DND-41 (cell line): ENCODE measurements at regions not wholly inside any gene's neighbourhood (a gene's known extent, or its start where the extent isn't known, plus 50 kb on each side); places are given as distances from the start of the nearest gene placed in this dataset.

Source experiments
- ATAC-seq: fragments of 200-7000 bp; cut with Tn5 transposase; 3 replicates; pipeline ENCODE4 v1.9.1; 2021; ENCODE audit warnings: low read depth; ENCODE audit not compliant: insufficient read depth
- DNase-seq: peaks from one replicate; pipeline ENCODE4 v3.0.0-alpha.2; 2020
- H2AFZ ChIP-seq: 2 replicates; pipeline ENCODE4 v1.6.0; 2012; ENCODE audit warnings: low read depth, low read length
- H3K27ac ChIP-seq: 2 replicates; pipeline ENCODE4 v1.5.1; 2012; ENCODE audit warnings: low read length, inconsistent platforms
- H3K27me3 ChIP-seq: fragments of 200-600 bp; sonication (generic); 2 replicates; pipeline ENCODE4 v1.6.0; 2012; ENCODE audit warnings: low read length, mild to moderate bottlenecking, inconsistent platforms; ENCODE audit not compliant: insufficient read depth, poor library complexity
- H3K36me3 ChIP-seq: 2 replicates; pipeline ENCODE4 v1.5.1; 2012; ENCODE audit warnings: low read length, inconsistent platforms; ENCODE audit not compliant: insufficient read depth
- H3K4me1 ChIP-seq: 2 replicates; pipeline ENCODE4 v1.5.1; 2012; ENCODE audit warnings: mild to moderate bottlenecking, low read length; ENCODE audit not compliant: insufficient read depth
- H3K4me2 ChIP-seq: 2 replicates; pipeline ENCODE4 v1.6.0; 2012; ENCODE audit warnings: mild to moderate bottlenecking, moderate library complexity, low read length, inconsistent platforms; ENCODE audit not compliant: insufficient read depth
- H3K4me3 ChIP-seq, 2 experiments: fragments of 200-600 bp in 1 of 2; shearing (Covaris generic) in 1 of 2; 2 replicates each; pipeline ENCODE4 v1.5.1; 2012 to 2016; ENCODE audit warnings: inconsistent platforms in 2 of 2, low read length in 2 of 2, mild to moderate bottlenecking in 2 of 2, low read depth in 1 of 2, moderate library complexity in 1 of 2
- H3K79me2 ChIP-seq: 2 replicates; pipeline ENCODE4 v1.6.0; 2012; ENCODE audit warnings: low read length, inconsistent platforms; ENCODE audit not compliant: insufficient read depth
- H3K9ac ChIP-seq: 2 replicates; pipeline ENCODE4 v1.6.0; 2012; ENCODE audit warnings: low read depth, mild to moderate bottlenecking, inconsistent platforms, low read length, moderate library complexity
- H3K9me3 ChIP-seq: 2 replicates; pipeline ENCODE4 v1.5.1; 2012; ENCODE audit warnings: low read length, moderate library complexity, mild to moderate bottlenecking, inconsistent platforms; ENCODE audit not compliant: insufficient read depth, severe bottlenecking
- H4K20me1 ChIP-seq: 2 replicates; pipeline ENCODE4 v1.6.0; 2012; ENCODE audit warnings: low read length; ENCODE audit not compliant: insufficient read depth
- CTCF ChIP-seq: IDR thresholded peaks from 2 replicates; pipeline ENCODE4 v1.5.1; 2012; ENCODE audit warnings: borderline replicate concordance, low read length, moderate library complexity, mild to moderate bottlenecking; ENCODE audit not compliant: poor library complexity, severe bottlenecking; ENCODE audit errors: extremely low read depth
- EZH2 ChIP-seq: IDR thresholded peaks from 3 replicates; pipeline ENCODE4 v1.6.1; 2012; ENCODE audit warnings: borderline replicate concordance, low read depth, mild to moderate bottlenecking, moderate library complexity, low read length, inconsistent platforms; ENCODE audit not compliant: severe bottlenecking

GRCh38 chr15:46918462-46919140, 798.7 kb upstream of the SEMA6D start:
- DNase-seq (no peak), ATAC-seq (no peak)
- no peak overlapping the region for H3K4me2 ChIP-seq
- no peak overlapping the region for H3K4me3 ChIP-seq
- no peaks in the 10 kb centered on the region for H3K4me1 ChIP-seq
- no peaks in the 10 kb centered on the region for H3K36me3 ChIP-seq
- no peaks in the 10 kb centered on the region for H3K9me3 ChIP-seq
- H4K20me1 ChIP-seq = no peaks in the 10 kb centered on the region
- TF ChIP-seq EZH2 (no peak), CTCF (no peak)
- no peak overlapping the region for H3K9ac ChIP-seq
- no peaks in the 10 kb centered on the region for H3K79me2 ChIP-seq
- H3K27me3 ChIP-seq = no peaks in the 10 kb centered on the region
- no peak overlapping the region for H3K27ac ChIP-seq
- H2AFZ ChIP-seq = no peak overlapping the region

GRCh38 chr15:46921891-46922290, 795.4 kb upstream of the SEMA6D start:
- Histone ChIP-seq H3K79me2 (no peaks in the 10 kb centered on the region), H4K20me1 (no peaks in the 10 kb centered on the region), H3K27me3 (no peaks in the 10 kb centered on the region), H3K27ac (no peak overlapping the region), H3K4me3 (no peak overlapping the region), H2AFZ (no peak overlapping the region), H3K4me2 (no peak overlapping the region), H3K4me1 (no peaks in the 10 kb centered on the region), H3K9ac (no peak overlapping the region), H3K36me3 (no peaks in the 10 kb centered on the region), H3K9me3 (no peaks in the 10 kb centered on the region)
- DNase-seq = no peak
- TF ChIP-seq CTCF (no peak), EZH2 (no peak)
- no peak for ATAC-seq

- no peak overlapping the region for H3K4me2 ChIP-seq
- no peaks in the 10 kb centered on the region for H3K27me3 ChIP-seq
- H4K20me1 ChIP-seq = no peaks in the 10 kb centered on the region
- DNase-seq (no peak), ATAC-seq (no peak)
- TF ChIP-seq CTCF (no peak), EZH2 (no peak)
- no peaks in the 10 kb centered on the region for H3K9me3 ChIP-seq
- no peaks in the 10 kb centered on the region for H3K36me3 ChIP-seq
- H3K79me2 ChIP-seq = no peaks in the 10 kb centered on the region
- no peak overlapping the region for H3K4me3 ChIP-seq
- no peak overlapping the region for H2AFZ ChIP-seq
- H3K27ac ChIP-seq = no peak overlapping the region
- H3K9ac ChIP-seq = no peak overlapping the region
- H3K4me1 ChIP-seq = no peaks in the 10 kb centered on the region
Observed at GRCh38 chr15:46930426-46930825, 786.9 kb upstream of the SEMA6D start.
